Immature natural killer cell (primary cell): ENCODE measurements at regions not wholly inside any gene's neighbourhood (a gene's known extent, or its start where the extent isn't known, plus 50 kb on each side); places are given as distances from the start of the nearest gene placed in this dataset.
A peak's percentile ranks its signal among the peaks of the same experiment; 100 is the strongest.

Experiments
- DNase-seq, 3 donors: peaks; one replicate each; pipeline ENCODE4 v3.0.0; 2022; ENCODE audit warnings: mixed read lengths in 1 of 3
- H3K27ac Mint-ChIP-seq, 6 donors: one replicate each; pipeline ENCODE4 v1.8.0; 2020; ENCODE audit warnings: mixed read lengths in 6 of 6, mild to moderate bottlenecking in 5 of 6, inconsistent platforms in 4 of 6, moderate library complexity in 3 of 6
- H3K27me3 Mint-ChIP-seq, 3 donors: one replicate each; pipeline ENCODE4 v1.8.0; 2020 to 2021; ENCODE audit warnings: low read depth in 3 of 3, mild to moderate bottlenecking in 3 of 3, mixed read lengths in 3 of 3, moderate library complexity in 3 of 3, inconsistent platforms in 1 of 3
- H3K36me3 Mint-ChIP-seq, 3 donors: one replicate each; pipeline ENCODE4 v1.8.0; 2020; ENCODE audit warnings: mixed read lengths in 3 of 3, inconsistent platforms in 2 of 3, mild to moderate bottlenecking in 2 of 3
- H3K4me1 Mint-ChIP-seq, 2 donors: one replicate each; pipeline ENCODE4 v1.8.0; 2020; ENCODE audit warnings: inconsistent platforms in 2 of 2, mild to moderate bottlenecking in 2 of 2, mixed read lengths in 2 of 2, moderate library complexity in 1 of 2
- H3K4me3 Mint-ChIP-seq, 5 donors: one replicate each; pipeline ENCODE4 v1.8.0; 2020; ENCODE audit warnings: mild to moderate bottlenecking in 5 of 5, mixed read lengths in 5 of 5, inconsistent platforms in 3 of 5, moderate library complexity in 3 of 5
- H3K9me3 Mint-ChIP-seq, 6 donors: one replicate each; pipeline ENCODE4 v1.8.0; 2020; ENCODE audit warnings: mild to moderate bottlenecking in 6 of 6, mixed read lengths in 6 of 6, inconsistent platforms in 4 of 6, moderate library complexity in 3 of 6

DNA sequence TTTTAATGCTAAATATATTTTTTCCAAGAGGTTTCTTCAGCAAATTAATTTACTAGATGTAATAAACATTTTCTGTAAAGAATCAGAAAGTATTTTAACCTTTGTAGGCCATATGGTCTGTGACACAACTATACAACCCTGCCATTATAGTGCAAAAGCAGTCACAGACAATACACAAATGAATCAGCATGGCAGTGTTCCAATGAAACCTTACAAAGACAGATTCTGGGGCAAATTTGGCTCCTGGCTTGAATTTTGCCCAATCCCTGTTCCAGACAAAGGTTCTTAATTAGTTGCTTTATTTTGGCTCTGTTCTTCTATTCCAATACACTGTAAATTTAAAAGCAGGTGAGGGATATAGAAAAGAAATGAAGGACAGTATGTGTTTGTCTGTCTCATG, 352.5 kb downstream of the C12orf50 start:
- peaks cover 0 to 18% (median 7%) of the 10 kb centered on the region in 6 donors for H3K9me3 Mint-ChIP-seq
- H3K27ac Mint-ChIP-seq = no peak overlapping the region
- H3K4me1 Mint-ChIP-seq = no peaks in the 10 kb centered on the region
- H3K4me3 Mint-ChIP-seq = no peak overlapping the region
- H3K36me3 Mint-ChIP-seq = no peaks in the 10 kb centered on the region
- no peak for DNase-seq
- H3K27me3 Mint-ChIP-seq = no peaks in the 10 kb centered on the region

DNA sequence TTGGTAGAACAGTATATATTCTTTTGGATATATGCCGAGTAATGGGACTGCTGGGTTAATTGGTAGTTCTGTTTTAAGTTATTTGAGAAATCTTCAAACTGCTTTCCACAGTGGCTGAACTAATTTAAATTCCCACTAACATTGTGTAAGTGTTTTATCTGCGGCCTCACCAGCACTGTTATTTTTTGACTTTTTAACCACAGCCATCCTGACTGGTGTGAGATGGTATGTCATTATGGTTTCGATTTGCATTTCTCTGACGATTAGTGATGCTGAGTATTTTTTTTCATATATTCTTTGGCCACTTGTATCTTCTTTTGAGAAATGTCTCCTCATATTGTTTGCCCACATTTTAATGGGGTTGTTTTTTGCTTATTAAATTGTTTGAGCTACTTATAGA, 357.4 kb downstream of the C12orf50 start:
- H3K27ac Mint-ChIP-seq = no peak overlapping the region
- peaks cover 3 to 29% (median 7%) of the 10 kb centered on the region in 6 donors for H3K9me3 Mint-ChIP-seq
- no peak overlapping the region for H3K4me3 Mint-ChIP-seq
- no peak for DNase-seq
- no peaks in the 10 kb centered on the region for H3K4me1 Mint-ChIP-seq
- H3K27me3 Mint-ChIP-seq = no peaks in the 10 kb centered on the region
- no peaks in the 10 kb centered on the region for H3K36me3 Mint-ChIP-seq

DNA sequence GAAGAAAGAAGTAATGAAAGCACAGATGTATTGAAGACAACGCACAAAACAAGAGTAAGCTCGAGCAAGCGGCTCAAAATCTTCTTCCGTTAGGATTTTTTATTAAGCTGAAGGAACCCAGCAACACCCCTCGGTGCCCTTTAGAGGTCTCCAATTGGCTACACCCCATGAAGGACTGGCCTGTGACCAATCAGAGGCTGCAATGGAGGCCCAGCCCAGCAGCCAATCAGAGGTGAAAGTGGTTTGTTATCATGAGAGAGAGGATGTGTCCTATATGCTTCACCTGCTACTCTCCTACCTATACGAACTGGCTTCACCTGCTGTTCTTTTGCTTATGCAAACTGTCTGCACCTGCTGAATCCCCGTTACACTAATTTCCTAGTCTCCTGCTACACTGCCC, 358.8 kb downstream of the C12orf50 start:
- DNase-seq = no peak
- H3K4me3 Mint-ChIP-seq = no peak overlapping the region

DNA sequence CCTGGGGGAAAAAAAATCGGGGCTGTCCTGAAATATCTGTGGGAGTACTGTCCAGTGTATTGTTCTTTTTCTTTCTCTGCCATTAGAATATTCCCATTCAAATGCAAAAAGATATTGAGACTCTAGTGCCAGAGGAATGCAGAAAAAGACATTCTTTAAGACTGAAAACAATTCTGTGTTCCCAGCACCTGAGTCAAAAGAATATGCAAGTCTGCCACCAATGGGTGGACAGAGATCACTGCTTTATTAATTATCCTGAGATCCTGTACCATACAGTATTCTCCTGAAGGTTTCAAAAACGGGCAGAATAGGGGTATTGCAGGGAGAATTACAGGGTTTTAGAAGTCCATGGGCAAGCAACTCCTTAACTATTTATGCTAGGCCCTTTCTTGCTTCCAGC, 361.8 kb downstream of the C12orf50 start:
- H3K4me3 Mint-ChIP-seq = no peak overlapping the region
- peaks cover 0 to 16% (median 4%) of the 10 kb centered on the region in 6 donors for H3K9me3 Mint-ChIP-seq
- no peaks in the 10 kb centered on the region for H3K27me3 Mint-ChIP-seq
- peaks cover 0 to 3% of the 10 kb centered on the region in 2 donors for H3K4me1 Mint-ChIP-seq
- no peak overlapping the region for H3K27ac Mint-ChIP-seq
- no peaks in the 10 kb centered on the region for H3K36me3 Mint-ChIP-seq
- no peak for DNase-seq

More for the DNA sequence above, 358.8 kb downstream of the C12orf50 start:
- no peak overlapping the region for H3K27ac Mint-ChIP-seq
- H3K27me3 Mint-ChIP-seq = no peaks in the 10 kb centered on the region
- no peaks in the 10 kb centered on the region for H3K36me3 Mint-ChIP-seq
- no peaks in the 10 kb centered on the region for H3K4me1 Mint-ChIP-seq
- H3K9me3 Mint-ChIP-seq = peaks cover 3 to 24% (median 5%) of the 10 kb centered on the region in 6 donors

- peak overlapping the region in 4 of 6 donors; percentile 8 to 70 (median 28) for H3K27ac Mint-ChIP-seq
- no peaks in the 10 kb centered on the region for H3K36me3 Mint-ChIP-seq
- H3K9me3 Mint-ChIP-seq = peaks cover 0 to 4% (median 0%) of the 10 kb centered on the region in 6 donors
- no peaks in the 10 kb centered on the region for H3K27me3 Mint-ChIP-seq
- H3K4me3 Mint-ChIP-seq = peak overlapping the region; percentile 24 to 76 (median 68)
- peak in 1 of 3 donors; percentile 11 for DNase-seq
- peaks cover 4 to 15% of the 10 kb centered on the region in 2 donors for H3K4me1 Mint-ChIP-seq
Measured at GRCh38 chr12:87661786-87662377, 367.3 kb downstream of the C12orf50 start.

DNA sequence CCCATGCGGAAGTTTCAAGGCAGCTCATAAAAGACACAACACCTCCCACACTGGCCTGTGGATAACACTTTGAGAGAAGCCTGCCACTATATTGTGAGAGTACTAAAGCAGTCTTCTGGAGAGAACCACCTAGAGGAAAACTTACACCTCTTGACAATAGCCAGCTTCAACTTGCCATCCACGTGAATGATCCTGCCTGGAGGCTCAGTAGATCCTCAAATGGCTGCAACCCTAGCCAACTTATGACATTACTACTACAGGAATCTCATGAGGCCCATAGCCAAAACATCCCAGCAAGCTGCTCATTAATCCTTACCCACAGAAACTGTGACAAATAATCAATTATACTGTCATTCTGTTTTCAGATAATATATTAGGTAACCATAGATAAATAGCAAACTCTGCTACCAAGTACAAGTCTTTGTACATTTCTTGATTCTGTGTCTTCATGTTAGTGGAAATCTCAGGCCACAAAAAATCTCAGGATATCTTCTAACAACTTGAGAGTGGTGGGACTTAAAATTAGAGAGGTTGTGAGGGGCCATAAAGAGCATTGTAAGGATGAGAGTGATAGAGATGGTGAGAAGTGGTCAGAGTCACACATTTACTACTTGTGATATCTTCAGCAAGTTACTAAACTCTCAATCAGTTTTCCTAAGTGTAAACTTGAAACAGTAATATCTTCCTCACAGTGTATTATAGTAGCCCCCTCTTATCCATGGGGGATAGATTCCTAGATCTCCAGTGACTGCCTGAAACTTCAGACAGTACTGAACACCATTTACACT, 368.0 kb downstream of the C12orf50 start:
- no peak for DNase-seq
- Mint-ChIP-seq H3K4me1 (peaks cover 4 to 15% of the 10 kb centered on the region in 2 donors), H3K27me3 (no peaks in the 10 kb centered on the region), H3K4me3 (peak overlapping the region in 1 of 5 donors; percentile 76), H3K36me3 (no peaks in the 10 kb centered on the region), H3K27ac (peak overlapping the region in 3 of 6 donors; percentile 20 to 70 (median 51)), H3K9me3 (peaks cover 0 to 7% (median under 1%) of the 10 kb centered on the region in 6 donors)

DNA sequence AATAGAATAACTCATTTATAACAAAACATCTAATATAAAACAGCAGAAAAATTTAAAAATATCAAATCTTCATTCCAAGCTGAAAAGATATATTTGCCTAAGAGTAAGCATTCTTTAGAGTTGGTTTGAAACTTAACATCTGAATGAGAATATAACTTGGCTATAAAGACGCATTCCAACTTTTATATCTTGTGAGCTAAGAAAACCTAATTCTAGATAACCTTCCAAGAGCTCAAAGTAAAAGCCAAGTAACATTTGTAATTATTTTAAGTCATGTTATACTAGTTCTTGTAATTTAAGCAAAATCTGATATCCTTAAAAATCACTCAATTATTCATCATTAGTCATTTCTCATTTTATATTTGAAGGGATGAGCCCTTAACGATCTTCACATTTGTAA, 368.9 kb downstream of the C12orf50 start:
- Mint-ChIP-seq H3K9me3 (peaks cover 0 to 7% (median 1%) of the 10 kb centered on the region in 6 donors), H3K4me1 (peaks cover 4 to 15% of the 10 kb centered on the region in 2 donors), H3K27ac (no peak overlapping the region), H3K36me3 (no peaks in the 10 kb centered on the region), H3K4me3 (no peak overlapping the region), H3K27me3 (no peaks in the 10 kb centered on the region)
- DNase-seq = no peak

GRCh38 chr12:87656311-87656710, 372.9 kb downstream of the C12orf50 start:
- no peak for DNase-seq
- Mint-ChIP-seq H3K4me1 (peaks cover under 1% of the 10 kb centered on the region in 2 donors), H3K9me3 (peaks cover 0 to 14% (median 8%) of the 10 kb centered on the region in 6 donors), H3K27ac (no peak overlapping the region), H3K27me3 (peaks cover 0 to 2% (median 0%) of the 10 kb centered on the region in 3 donors), H3K4me3 (no peak overlapping the region), H3K36me3 (peaks cover 0 to 5% (median 0%) of the 10 kb centered on the region in 3 donors)

DNA sequence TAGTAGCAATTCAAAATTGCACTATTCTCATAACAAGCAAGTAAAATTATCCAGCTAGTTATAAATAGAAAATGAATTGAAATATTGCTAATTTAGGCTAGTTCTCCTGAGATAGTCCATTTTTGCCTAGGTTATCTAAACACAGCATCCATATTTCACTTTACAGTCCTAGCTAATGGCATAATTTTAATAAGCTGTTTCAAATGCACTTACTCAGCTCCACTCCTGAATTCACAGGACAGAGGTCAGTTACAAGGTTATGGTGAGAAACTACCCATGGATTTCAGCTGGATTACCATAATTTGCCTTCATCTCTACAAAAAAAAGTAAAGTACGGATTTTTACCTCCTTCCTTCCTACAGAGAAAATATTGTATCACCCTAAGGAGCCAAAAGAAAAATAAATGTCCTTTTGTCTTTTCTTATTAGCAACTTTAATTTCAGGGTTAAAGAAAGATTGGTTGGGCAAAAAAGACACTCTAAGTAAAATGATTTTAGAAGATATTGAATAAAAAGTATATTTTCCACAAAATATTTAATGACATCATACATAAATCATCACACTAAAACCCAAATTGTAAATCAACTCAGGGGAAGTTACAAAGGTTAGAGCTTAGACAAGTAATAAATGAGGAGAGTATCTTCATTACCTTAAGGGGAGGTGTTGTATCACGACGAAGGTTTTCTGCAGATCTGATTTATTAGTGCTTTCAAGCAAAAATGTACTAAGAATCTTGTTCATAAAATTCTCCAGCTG, 377.4 kb downstream of the C12orf50 start:
- Mint-ChIP-seq H3K27ac (no peak overlapping the region), H3K4me3 (no peak overlapping the region), H3K4me1 (no peaks in the 10 kb centered on the region), H3K36me3 (peaks cover 0 to 5% (median 0%) of the 10 kb centered on the region in 3 donors), H3K9me3 (peaks cover 3 to 23% (median 11%) of the 10 kb centered on the region in 6 donors), H3K27me3 (peaks cover 0 to 2% (median 0%) of the 10 kb centered on the region in 3 donors)
- no peak for DNase-seq

DNA sequence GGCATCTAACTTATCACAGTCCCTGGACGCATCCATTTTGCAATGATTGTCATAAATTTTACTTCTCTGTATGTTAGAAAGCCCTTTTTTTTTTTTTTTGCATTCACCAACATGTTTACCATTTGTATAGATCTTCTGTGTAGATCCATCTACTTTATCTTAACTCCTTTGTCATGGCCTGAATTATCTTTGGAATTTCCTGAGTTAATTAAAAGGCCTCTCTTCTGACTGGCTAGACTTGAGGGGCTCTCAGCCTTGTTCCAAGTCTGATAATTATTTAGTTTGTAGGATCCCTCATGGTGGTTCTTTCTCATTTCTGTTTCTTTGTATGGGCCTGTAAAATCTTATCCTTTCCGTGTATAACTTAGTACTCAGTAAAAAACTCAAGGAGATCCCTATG, 387.0 kb downstream of the C12orf50 start:
- no peak for DNase-seq
- Mint-ChIP-seq H3K4me3 (no peak overlapping the region), H3K27me3 (no peaks in the 10 kb centered on the region), H3K9me3 (peaks cover 0 to 11% (median 9%) of the 10 kb centered on the region in 6 donors), H3K36me3 (no peaks in the 10 kb centered on the region), H3K4me1 (no peaks in the 10 kb centered on the region), H3K27ac (no peak overlapping the region)

GRCh38 chr12:87618199-87618598, 411.0 kb downstream of the C12orf50 start:
- H3K4me3 Mint-ChIP-seq = no peak overlapping the region
- H3K27ac Mint-ChIP-seq = no peak overlapping the region
- H3K4me1 Mint-ChIP-seq = no peaks in the 10 kb centered on the region
- H3K9me3 Mint-ChIP-seq = peaks cover 0 to 13% (median 6%) of the 10 kb centered on the region in 6 donors
- H3K36me3 Mint-ChIP-seq = no peaks in the 10 kb centered on the region
- peaks cover 0 to 2% (median 0%) of the 10 kb centered on the region in 3 donors for H3K27me3 Mint-ChIP-seq
- DNase-seq = no peak

DNA sequence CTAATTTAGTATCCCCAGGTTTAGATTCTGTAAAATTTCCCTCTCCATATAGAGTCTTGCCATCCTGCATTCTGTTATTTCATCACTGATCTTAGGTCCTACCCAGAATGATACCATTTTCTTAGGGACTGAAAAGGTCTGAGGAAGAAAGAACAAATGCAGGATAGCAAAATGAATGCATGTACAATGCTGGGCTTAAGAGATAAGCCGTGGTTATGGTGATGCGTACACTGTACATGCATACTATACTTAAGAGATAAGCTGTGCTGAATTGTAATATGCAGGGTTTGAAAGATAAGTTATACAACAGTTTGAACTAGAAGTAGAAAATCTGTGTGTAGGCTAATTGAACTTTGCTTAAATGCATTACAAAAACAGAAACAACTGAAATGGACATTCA, 416.2 kb downstream of the C12orf50 start:
- Mint-ChIP-seq H3K4me1 (no peaks in the 10 kb centered on the region), H3K27me3 (no peaks in the 10 kb centered on the region), H3K36me3 (no peaks in the 10 kb centered on the region), H3K4me3 (no peak overlapping the region), H3K27ac (no peak overlapping the region), H3K9me3 (peaks cover 3 to 13% (median 7%) of the 10 kb centered on the region in 6 donors)
- DNase-seq = no peak

GRCh38 chr12:87608321-87608720, 420.9 kb downstream of the C12orf50 start:
- peaks cover 7 to 39% (median 12%) of the 10 kb centered on the region in 6 donors for H3K9me3 Mint-ChIP-seq
- no peaks in the 10 kb centered on the region for H3K4me1 Mint-ChIP-seq
- H3K27ac Mint-ChIP-seq = no peak overlapping the region
- no peaks in the 10 kb centered on the region for H3K27me3 Mint-ChIP-seq
- no peaks in the 10 kb centered on the region for H3K36me3 Mint-ChIP-seq
- no peak overlapping the region for H3K4me3 Mint-ChIP-seq
- DNase-seq = no peak

- Mint-ChIP-seq H3K36me3 (no peaks in the 10 kb centered on the region), H3K27ac (no peak overlapping the region), H3K4me3 (no peak overlapping the region), H3K4me1 (no peaks in the 10 kb centered on the region), H3K9me3 (peaks cover 9 to 43% (median 12%) of the 10 kb centered on the region in 6 donors), H3K27me3 (no peaks in the 10 kb centered on the region)
- no peak for DNase-seq
Measured at GRCh38 chr12:87603727-87604126, 425.5 kb downstream of the C12orf50 start.
